ENCODE measurements at regions not wholly inside any gene's neighbourhood (a gene's known extent, or its start where the extent isn't known, plus 50 kb on each side); places are given as distances from the start of the nearest gene placed in this dataset.

GRCh38 chr2:238528953-238529781 lies 102.4 kb downstream of the ASB1 start:
- TF ChIP-seq SUZ12 (IDR thresholded peaks at IDR 0.05; ENCODE audit: extremely low read depth, insufficient read depth, insufficient read length) (no peak), ZNF274 (IDR thresholded peaks at IDR 0.05; ENCODE audit: low read depth, low read length) (no peak)

Data from NT2/D1 (cell line).